ENCODE measurements at regions not wholly inside any gene's neighbourhood (a gene's known extent, or its start where the extent isn't known, plus 50 kb on each side); places are given as distances from the start of the nearest gene placed in this dataset.

DNA sequence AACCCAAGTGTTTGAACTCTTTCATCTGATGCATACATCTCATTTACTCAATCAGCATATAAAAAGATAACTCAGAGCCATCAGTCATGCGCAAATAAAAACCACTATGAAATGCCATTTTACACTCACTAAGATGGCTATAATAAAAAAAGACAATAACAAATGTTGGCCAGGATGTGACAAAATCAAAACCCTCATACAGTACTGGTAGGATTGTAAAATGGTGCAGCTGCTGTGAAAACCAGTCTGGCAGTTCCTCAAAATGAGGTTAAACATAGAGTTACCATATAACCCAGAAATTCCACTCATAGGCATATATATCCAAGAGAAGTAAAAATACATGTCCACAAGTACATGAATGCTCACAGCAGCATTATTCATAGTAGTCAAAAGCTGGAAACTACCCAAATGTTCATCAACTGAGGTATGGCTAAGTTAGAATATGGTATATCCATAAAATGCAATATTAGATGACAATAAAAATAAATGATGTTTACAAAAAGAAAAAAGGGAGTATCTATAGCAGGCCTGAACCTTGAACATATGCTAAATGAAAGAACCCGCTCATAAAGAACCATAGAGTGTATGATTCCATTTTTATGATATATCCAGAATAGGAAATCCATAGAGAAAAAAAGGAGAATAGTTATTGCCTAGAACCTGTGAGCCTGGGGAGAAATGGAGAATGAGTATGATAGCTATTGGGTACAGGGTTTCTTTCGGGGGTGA, 265.1 kb downstream of the SIPA1L2 start (continued):
- TF ChIP-seq, protein P1, sequence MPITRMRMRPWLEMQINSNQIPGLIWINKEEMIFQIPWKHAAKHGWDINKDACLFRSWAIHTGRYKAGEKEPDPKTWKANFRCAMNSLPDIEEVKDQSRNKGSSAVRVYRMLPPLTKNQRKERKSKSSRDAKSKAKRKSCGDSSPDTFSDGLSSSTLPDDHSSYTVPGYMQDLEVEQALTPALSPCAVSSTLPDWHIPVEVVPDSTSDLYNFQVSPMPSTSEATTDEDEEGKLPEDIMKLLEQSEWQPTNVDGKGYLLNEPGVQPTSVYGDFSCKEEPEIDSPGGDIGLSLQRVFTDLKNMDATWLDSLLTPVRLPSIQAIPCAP (CRISPR knock-in tag; IDR thresholded peaks at IDR 0.05) = no peak
- TF ChIP-seq NFYB (CRISPR knock-in tag; conservative IDR thresholded peaks at IDR 0.05; ENCODE audit: low read depth) (no peak), USF1 (CRISPR knock-in tag; IDR thresholded peaks at IDR 0.05) (no peak), IRF2 (CRISPR knock-in tag; IDR thresholded peaks at IDR 0.05; ENCODE audit: borderline replicate concordance, low read depth) (no peak)

DNA sequence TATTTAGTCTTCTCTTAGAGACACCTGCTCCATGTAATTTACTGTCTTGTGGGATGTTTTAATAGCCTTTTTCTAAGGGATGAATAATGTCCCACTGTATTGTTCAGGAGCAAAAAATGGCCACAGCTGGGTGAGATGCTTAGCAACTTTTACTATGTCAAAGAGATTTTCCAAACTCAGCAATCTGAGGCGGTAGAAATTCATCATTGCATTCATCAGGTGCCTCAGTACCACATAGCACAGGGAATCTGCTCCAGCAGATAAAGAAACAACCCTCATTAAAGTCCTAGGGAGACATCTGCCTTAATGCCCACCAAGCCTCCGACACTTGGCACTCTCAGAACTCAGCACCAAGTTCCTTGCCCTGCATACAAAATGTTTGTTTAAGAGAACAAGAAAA, 266.9 kb downstream of the SIPA1L2 start:
- H3K4me1 Mint-ChIP-seq = peaks cover 14% of the 10 kb centered on the region
- ChIA-PET POLR2A (no interaction called here), CTCF (no interaction called here)
- peaks cover 8% of the 10 kb centered on the region; the same call in 1 of the 2 replicates for H3K9me3 Mint-ChIP-seq
- TF ChIP-seq SOX15 (CRISPR knock-in tag; IDR thresholded peaks at IDR 0.05) (no peak), SMAD4 (CRISPR knock-in tag; IDR thresholded peaks at IDR 0.05) (no peak), GRHL2 (CRISPR knock-in tag; IDR thresholded peaks at IDR 0.05; ENCODE audit: insufficient replicate concordance, severe bottlenecking) (no peak), FOXJ3 (CRISPR knock-in tag; IDR thresholded peaks at IDR 0.05; ENCODE audit: borderline replicate concordance) (no peak)
- TF ChIP-seq, protein P2, sequence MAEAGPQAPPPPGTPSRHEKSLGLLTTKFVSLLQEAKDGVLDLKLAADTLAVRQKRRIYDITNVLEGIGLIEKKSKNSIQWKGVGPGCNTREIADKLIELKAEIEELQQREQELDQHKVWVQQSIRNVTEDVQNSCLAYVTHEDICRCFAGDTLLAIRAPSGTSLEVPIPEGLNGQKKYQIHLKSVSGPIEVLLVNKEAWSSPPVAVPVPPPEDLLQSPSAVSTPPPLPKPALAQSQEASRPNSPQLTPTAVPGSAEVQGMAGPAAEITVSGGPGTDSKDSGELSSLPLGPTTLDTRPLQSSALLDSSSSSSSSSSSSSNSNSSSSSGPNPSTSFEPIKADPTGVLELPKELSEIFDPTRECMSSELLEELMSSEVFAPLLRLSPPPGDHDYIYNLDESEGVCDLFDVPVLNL (CRISPR knock-in tag; IDR thresholded peaks at IDR 0.05; ENCODE audit: borderline replicate concordance, low read depth) = no peak
- TF ChIP-seq, protein P3, sequence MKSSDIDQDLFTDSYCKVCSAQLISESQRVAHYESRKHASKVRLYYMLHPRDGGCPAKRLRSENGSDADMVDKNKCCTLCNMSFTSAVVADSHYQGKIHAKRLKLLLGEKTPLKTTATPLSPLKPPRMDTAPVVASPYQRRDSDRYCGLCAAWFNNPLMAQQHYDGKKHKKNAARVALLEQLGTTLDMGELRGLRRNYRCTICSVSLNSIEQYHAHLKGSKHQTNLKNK (CRISPR knock-in tag; IDR thresholded peaks at IDR 0.05) = no peak
- no peak overlapping the region for H3K27ac Mint-ChIP-seq
- H3K4me3 Mint-ChIP-seq = no peak overlapping the region
- peaks cover 7% of the 10 kb centered on the region; the same call in 1 of the 2 replicates for H3K27me3 Mint-ChIP-seq (ENCODE audit: low read depth)
- ATAC-seq = no peak
- no peak for DNase-seq (ENCODE audit: low spot score)
- H3K36me3 Mint-ChIP-seq = no peaks in the 10 kb centered on the region

DNA sequence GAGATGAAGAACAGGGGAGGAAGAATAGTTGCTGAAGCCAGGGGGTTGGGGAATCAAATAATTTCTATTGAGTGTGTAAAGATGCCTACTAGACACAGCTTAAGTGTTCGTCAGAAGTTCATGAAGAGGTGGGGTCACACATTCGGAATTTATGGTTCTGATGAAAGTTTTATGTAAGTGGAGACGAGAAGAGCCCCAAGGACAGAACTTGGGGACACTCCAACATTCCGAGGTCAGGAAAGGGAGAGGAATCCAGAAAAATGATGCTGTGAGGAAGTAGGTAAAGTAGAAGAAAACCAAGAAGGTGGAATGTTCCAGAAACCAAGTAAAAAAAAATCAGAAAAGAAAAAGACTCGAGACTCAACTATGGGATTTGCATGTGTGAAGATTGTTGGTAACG, 272.5 kb downstream of the SIPA1L2 start:
- DNase-seq (ENCODE audit: low spot score) (no peak), ATAC-seq (no peak)
- Mint-ChIP-seq H3K4me3 (no peak overlapping the region), H3K27me3 (ENCODE audit: low read depth) (peaks cover 21% of the 10 kb centered on the region), H3K4me1 (no peaks in the 10 kb centered on the region), H3K9me3 (peaks cover 7% of the 10 kb centered on the region; the same call in 1 of the 2 replicates), H3K27ac (no peak overlapping the region), H3K36me3 (no peaks in the 10 kb centered on the region)
- ChIA-PET CTCF (no interaction called here), POLR2A (no interaction called here)
- TF ChIP-seq MXD4 (CRISPR knock-in tag; IDR thresholded peaks at IDR 0.05; ENCODE audit: borderline replicate concordance) = no peak
- no peak for TF ChIP-seq TEAD1 (CRISPR knock-in tag; IDR thresholded peaks at IDR 0.05)
- no peak for TF ChIP-seq JAZF1 (CRISPR knock-in tag; IDR thresholded peaks at IDR 0.05)
- TF ChIP-seq, protein P1 (CRISPR knock-in tag; IDR thresholded peaks at IDR 0.05) = no peak
- TF ChIP-seq HMGXB4 (CRISPR knock-in tag; IDR thresholded peaks at IDR 0.05) = no peak
- no peak for TF ChIP-seq CDX4 (CRISPR knock-in tag; IDR thresholded peaks at IDR 0.05; ENCODE audit: borderline replicate concordance)
- TF ChIP-seq ATF3 (CRISPR knock-in tag; conservative IDR thresholded peaks at IDR 0.05) = no peak
- TF ChIP-seq E2F5 (CRISPR knock-in tag; IDR thresholded peaks at IDR 0.05) = no peak
- TF ChIP-seq, protein P2 (CRISPR knock-in tag; IDR thresholded peaks at IDR 0.05; ENCODE audit: borderline replicate concordance, low read depth) = no peak
- TF ChIP-seq MLX (CRISPR knock-in tag; IDR thresholded peaks at IDR 0.05) = no peak
- TF ChIP-seq KAT7 (CRISPR knock-in tag; IDR thresholded peaks at IDR 0.05; ENCODE audit: borderline replicate concordance) = no peak
- no peak for TF ChIP-seq ZNF138 (CRISPR knock-in tag; conservative IDR thresholded peaks at IDR 0.05)
- no peak for TF ChIP-seq ZNF232 (CRISPR knock-in tag; IDR thresholded peaks at IDR 0.05)
- no peak for TF ChIP-seq SMAD4 (CRISPR knock-in tag; IDR thresholded peaks at IDR 0.05)
- TF ChIP-seq HMGA2 (CRISPR knock-in tag; IDR thresholded peaks at IDR 0.05) = no peak
